ENCODE measurements at regions not wholly inside any gene's neighbourhood (a gene's known extent, or its start where the extent isn't known, plus 50 kb on each side); places are given as distances from the start of the nearest gene placed in this dataset.

- Mint-ChIP-seq H3K4me3 (no peak overlapping the region), H3K27ac (no peak overlapping the region), H3K4me1 (no peaks in the 10 kb centered on the region), H3K36me3 (no peaks in the 10 kb centered on the region), H3K9me3 (no peaks in the 10 kb centered on the region), H3K27me3 (peaks cover 29% of the 10 kb centered on the region)
- ATAC-seq (ENCODE audit: low read depth) = no peak
- peak in 1 of 2 donors; percentile 22 for DNase-seq (ENCODE audit: low spot score in 2 of 2)
Measured at GRCh38 chr17:36703860-36704266, 102.5 kb downstream of the MRM1 start.

- Mint-ChIP-seq H3K36me3 (no peaks in the 10 kb centered on the region), H3K27me3 (peaks cover 29% of the 10 kb centered on the region), H3K4me3 (no peak overlapping the region), H3K27ac (no peak overlapping the region), H3K9me3 (no peaks in the 10 kb centered on the region), H3K4me1 (no peaks in the 10 kb centered on the region)
- DNase-seq (ENCODE audit: low spot score in 2 of 2) (no peak), ATAC-seq (ENCODE audit: low read depth) (no peak)
Measured at GRCh38 chr17:36705283-36705795, 104.0 kb downstream of the MRM1 start.

- ATAC-seq (ENCODE audit: low read depth) (peak; percentile 66), DNase-seq (ENCODE audit: low spot score in 2 of 2) (peak; percentile 13 to 22)
- no peak overlapping the region for H3K27ac Mint-ChIP-seq
- H3K36me3 Mint-ChIP-seq = no peaks in the 10 kb centered on the region
- no peak overlapping the region for H3K4me3 Mint-ChIP-seq
- H3K27me3 Mint-ChIP-seq = peaks cover 24% of the 10 kb centered on the region
- H3K9me3 Mint-ChIP-seq = no peaks in the 10 kb centered on the region
- H3K4me1 Mint-ChIP-seq = no peaks in the 10 kb centered on the region
Measured at GRCh38 chr17:36705874-36706731, 104.7 kb downstream of the MRM1 start.

DNA sequence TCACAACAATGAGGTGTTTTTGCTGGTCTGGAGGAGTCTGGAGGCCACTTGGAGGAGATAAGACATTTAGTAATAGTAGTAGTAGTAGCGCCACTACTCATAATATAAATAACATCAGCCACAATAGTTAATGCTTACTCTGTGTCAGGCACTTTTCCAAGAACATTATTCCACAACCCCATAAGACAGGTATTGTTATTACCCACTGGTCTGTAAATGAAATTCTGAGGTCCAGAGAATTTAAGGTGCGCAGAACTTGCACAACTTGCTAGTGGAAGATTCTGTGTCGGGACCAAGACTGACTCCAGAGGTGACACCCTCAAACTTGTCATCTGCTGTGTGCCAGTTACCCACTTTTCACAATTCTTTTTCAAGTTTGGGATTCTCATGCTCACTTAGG is 106.5 kb downstream of the MRM1 start:
- Mint-ChIP-seq H3K4me1 (no peaks in the 10 kb centered on the region), H3K36me3 (no peaks in the 10 kb centered on the region), H3K27ac (no peak overlapping the region), H3K9me3 (no peaks in the 10 kb centered on the region), H3K4me3 (no peak overlapping the region), H3K27me3 (peaks cover 12% of the 10 kb centered on the region)
- DNase-seq (ENCODE audit: low spot score in 2 of 2) (no peak), ATAC-seq (ENCODE audit: low read depth) (no peak)

GRCh38 chr17:36714789-36715188 is 113.4 kb downstream of the MRM1 start:
- ATAC-seq (ENCODE audit: low read depth) (no peak), DNase-seq (ENCODE audit: low spot score in 2 of 2) (no peak)
- peaks cover 6% of the 10 kb centered on the region for H3K4me1 Mint-ChIP-seq
- no peak overlapping the region for H3K27ac Mint-ChIP-seq
- H3K36me3 Mint-ChIP-seq = peaks cover 2% of the 10 kb centered on the region
- H3K27me3 Mint-ChIP-seq = peaks cover 9% of the 10 kb centered on the region
- H3K9me3 Mint-ChIP-seq = peaks cover 5% of the 10 kb centered on the region
- H3K4me3 Mint-ChIP-seq = no peak overlapping the region

GRCh38 chr17:36715951-36716350 is 114.6 kb downstream of the MRM1 start:
- no peak for ATAC-seq (ENCODE audit: low read depth)

GRCh38 chr17:36717088-36717487 is 115.7 kb downstream of the MRM1 start:
- no peak for ATAC-seq (ENCODE audit: low read depth)
- peaks cover 5% of the 10 kb centered on the region for H3K9me3 Mint-ChIP-seq
- H3K4me3 Mint-ChIP-seq = no peak overlapping the region
- H3K27ac Mint-ChIP-seq = no peak overlapping the region
- H3K27me3 Mint-ChIP-seq = peaks cover 9% of the 10 kb centered on the region
- H3K36me3 Mint-ChIP-seq = peaks cover 2% of the 10 kb centered on the region
- DNase-seq (ENCODE audit: low spot score in 2 of 2) = no peak
- H3K4me1 Mint-ChIP-seq = peaks cover 14% of the 10 kb centered on the region

More at GRCh38 chr17:36715951-36716350, 114.6 kb downstream of the MRM1 start:
- Mint-ChIP-seq H3K4me1 (peaks cover 6% of the 10 kb centered on the region), H3K27me3 (peaks cover 9% of the 10 kb centered on the region), H3K27ac (no peak overlapping the region), H3K36me3 (peaks cover 2% of the 10 kb centered on the region), H3K4me3 (no peak overlapping the region), H3K9me3 (peaks cover 5% of the 10 kb centered on the region)
- DNase-seq (ENCODE audit: low spot score in 2 of 2) = no peak

- no peak for DNase-seq (ENCODE audit: low spot score in 2 of 2)
- ATAC-seq (ENCODE audit: low read depth) = no peak
- Mint-ChIP-seq H3K27ac (no peak overlapping the region), H3K4me3 (no peak overlapping the region), H3K9me3 (peaks cover 5% of the 10 kb centered on the region), H3K36me3 (peaks cover 2% of the 10 kb centered on the region), H3K27me3 (peaks cover 7% of the 10 kb centered on the region), H3K4me1 (peaks cover 27% of the 10 kb centered on the region)
Measured at GRCh38 chr17:36720131-36720530, 118.7 kb downstream of the MRM1 start.

DNA sequence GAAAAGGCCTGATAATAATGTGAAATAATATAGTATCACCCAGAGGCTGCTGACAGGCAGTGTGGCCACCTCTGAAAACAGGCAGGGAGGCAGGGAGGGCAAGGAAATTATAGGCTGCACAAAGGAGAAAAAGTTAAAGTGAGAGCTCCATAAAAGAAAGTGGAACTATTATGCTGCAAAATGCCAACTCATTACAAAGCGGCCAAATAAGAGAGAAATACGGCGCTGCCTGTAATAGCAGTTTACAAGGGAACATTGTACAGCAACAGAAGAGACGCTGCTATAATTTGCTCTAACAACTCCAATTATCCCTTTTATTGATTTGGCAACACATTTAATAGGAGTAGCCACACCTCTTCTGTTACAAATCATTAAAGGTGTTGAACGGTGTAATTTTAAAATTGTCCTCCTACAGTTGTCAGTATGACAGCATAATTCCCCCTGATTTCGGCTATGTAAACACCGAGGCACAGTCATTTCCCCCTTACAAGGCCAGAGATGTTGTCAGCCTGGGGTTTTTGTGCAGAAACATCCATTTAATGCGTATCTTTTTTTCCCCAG is 120.3 kb downstream of the MRM1 start:
- ATAC-seq (ENCODE audit: low read depth) (peak; percentile 9), DNase-seq (ENCODE audit: low spot score in 2 of 2) (no peak)
- Mint-ChIP-seq H3K9me3 (peaks cover 5% of the 10 kb centered on the region), H3K36me3 (peaks cover 2% of the 10 kb centered on the region), H3K27ac (peak overlapping the region; percentile 87), H3K27me3 (peaks cover 7% of the 10 kb centered on the region), H3K4me3 (peak overlapping the region; percentile 84), H3K4me1 (peaks cover 27% of the 10 kb centered on the region)

- Mint-ChIP-seq H3K4me3 (peak overlapping the region; percentile 90), H3K4me1 (peaks cover 27% of the 10 kb centered on the region), H3K9me3 (peaks cover 5% of the 10 kb centered on the region), H3K27me3 (peaks cover 7% of the 10 kb centered on the region), H3K27ac (peak overlapping the region; percentile 87), H3K36me3 (peaks cover 2% of the 10 kb centered on the region)
- DNase-seq (ENCODE audit: low spot score in 2 of 2) = peak; percentile 59 to 63
- ATAC-seq (ENCODE audit: low read depth) = peak; percentile 95
Measured at GRCh38 chr17:36722121-36722902, 120.9 kb downstream of the MRM1 start.

GRCh38 chr17:36722903-36723263 is 121.5 kb downstream of the MRM1 start:
- peaks cover 6% of the 10 kb centered on the region for H3K27me3 Mint-ChIP-seq
- ATAC-seq (ENCODE audit: low read depth) = no peak
- peak overlapping the region; percentile 90 for H3K4me3 Mint-ChIP-seq
- no peak for DNase-seq (ENCODE audit: low spot score in 2 of 2)
- peak overlapping the region; percentile 87 for H3K27ac Mint-ChIP-seq
- H3K36me3 Mint-ChIP-seq = peaks cover 2% of the 10 kb centered on the region
- peaks cover 27% of the 10 kb centered on the region for H3K4me1 Mint-ChIP-seq
- H3K9me3 Mint-ChIP-seq = peaks cover 3% of the 10 kb centered on the region

- Mint-ChIP-seq H3K4me3 (peak overlapping the region; percentile 90), H3K9me3 (peaks cover 1% of the 10 kb centered on the region), H3K4me1 (peaks cover 27% of the 10 kb centered on the region), H3K27ac (peak overlapping the region; percentile 50), H3K27me3 (peaks cover 6% of the 10 kb centered on the region), H3K36me3 (peaks cover 2% of the 10 kb centered on the region)
- ATAC-seq (ENCODE audit: low read depth) = no peak
- no peak for DNase-seq (ENCODE audit: low spot score in 2 of 2)
Measured at GRCh38 chr17:36723459-36724025, 122.2 kb downstream of the MRM1 start.

DNA sequence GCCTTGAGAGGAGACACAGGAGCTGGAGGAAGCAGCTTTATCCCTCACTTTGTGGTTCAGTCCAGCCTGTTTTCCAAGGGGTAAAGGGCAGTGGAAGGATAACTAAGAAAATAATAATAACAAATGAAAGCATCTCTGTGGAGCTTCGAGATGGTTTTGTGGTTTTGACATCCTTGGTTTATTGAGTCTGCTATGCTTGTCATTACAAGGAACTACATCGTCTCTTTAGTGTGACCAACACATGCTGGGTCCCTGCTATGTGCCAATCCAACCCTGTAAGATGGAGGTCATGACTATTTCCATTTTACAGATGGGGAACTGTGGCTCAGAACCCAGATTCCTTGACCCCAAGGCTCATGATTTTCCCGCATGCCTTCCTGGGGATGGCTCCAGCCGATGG is 124.8 kb downstream of the MRM1 start:
- Mint-ChIP-seq H3K27me3 (peaks cover 17% of the 10 kb centered on the region), H3K27ac (no peak overlapping the region)
- no peak for ATAC-seq (ENCODE audit: low read depth)

GRCh38 chr17:36727052-36727451 is 125.7 kb downstream of the MRM1 start:
- Mint-ChIP-seq H3K4me1 (peaks cover 13% of the 10 kb centered on the region), H3K36me3 (peaks cover 2% of the 10 kb centered on the region), H3K27me3 (peaks cover 20% of the 10 kb centered on the region), H3K4me3 (no peak overlapping the region), H3K27ac (no peak overlapping the region), H3K9me3 (no peaks in the 10 kb centered on the region)
- DNase-seq (ENCODE audit: low spot score in 2 of 2) = no peak
- no peak for ATAC-seq (ENCODE audit: low read depth)

More for the DNA sequence above, 124.8 kb downstream of the MRM1 start:
- H3K9me3 Mint-ChIP-seq = no peaks in the 10 kb centered on the region
- no peak overlapping the region for H3K4me3 Mint-ChIP-seq
- H3K4me1 Mint-ChIP-seq = peaks cover 20% of the 10 kb centered on the region
- H3K36me3 Mint-ChIP-seq = peaks cover 2% of the 10 kb centered on the region
- no peak for DNase-seq (ENCODE audit: low spot score in 2 of 2)

Data from memory B cell (primary cell).